ENCODE measurements at regions not wholly inside any gene's neighbourhood (a gene's known extent, or its start where the extent isn't known, plus 50 kb on each side); places are given as distances from the start of the nearest gene placed in this dataset.

- Histone ChIP-seq H3K27me3 (ENCODE audit: insufficient read depth, low read length) (no peaks in the 10 kb centered on the region), H3K79me2 (ENCODE audit: insufficient read depth, low read length) (no peaks in the 10 kb centered on the region), H3K4me1 (ENCODE audit: insufficient read depth, low read length, severe bottlenecking) (no peaks in the 10 kb centered on the region), H3K36me3 (ENCODE audit: insufficient read depth, low read length) (no peaks in the 10 kb centered on the region), H4K20me1 (ENCODE audit: insufficient read depth, low read length) (no peaks in the 10 kb centered on the region), H3K9ac (ENCODE audit: low read length) (no peak overlapping the region), H3K9me2 (ENCODE audit: low read depth, low read length) (no peaks in the 10 kb centered on the region), H3K4me2 (ENCODE audit: low read length) (no peak overlapping the region), H3K9me3 (ENCODE audit: low read length) (no peaks in the 10 kb centered on the region), H2AFZ (ENCODE audit: low read length) (no peak overlapping the region), H3K4me3 (ENCODE audit: low read depth, low read length, poor library complexity, severe bottlenecking) (no peak overlapping the region), H3F3A (ENCODE audit: insufficient read depth, low read length) (no peaks in the 10 kb centered on the region), H3K27ac (ENCODE audit: low read depth, low read length, poor library complexity, severe bottlenecking) (no peak overlapping the region)
- TF ChIP-seq EZH2 (IDR thresholded peaks at IDR 0.05; ENCODE audit: borderline replicate concordance, low read length) = no peak
- TF ChIP-seq CTCF (IDR thresholded peaks at IDR 0.05; ENCODE audit: low read length) = no peak
Observed at GRCh38 chr6:23350752-23351453, 775.1 kb upstream of the NRSN1 start.

- TF ChIP-seq EZH2 (IDR thresholded peaks at IDR 0.05; ENCODE audit: borderline replicate concordance, low read length) (no peak), CTCF (IDR thresholded peaks at IDR 0.05; ENCODE audit: low read length) (no peak)
- Histone ChIP-seq H3K9me3 (ENCODE audit: low read length) (no peaks in the 10 kb centered on the region), H3K4me2 (ENCODE audit: low read length) (no peak overlapping the region), H3K27ac (ENCODE audit: low read depth, low read length, poor library complexity, severe bottlenecking) (no peak overlapping the region), H3F3A (ENCODE audit: insufficient read depth, low read length) (no peaks in the 10 kb centered on the region), H2AFZ (ENCODE audit: low read length) (no peak overlapping the region), H3K4me1 (ENCODE audit: insufficient read depth, low read length, severe bottlenecking) (no peaks in the 10 kb centered on the region), H4K20me1 (ENCODE audit: insufficient read depth, low read length) (no peaks in the 10 kb centered on the region), H3K27me3 (ENCODE audit: insufficient read depth, low read length) (no peaks in the 10 kb centered on the region), H3K79me2 (ENCODE audit: insufficient read depth, low read length) (no peaks in the 10 kb centered on the region), H3K36me3 (ENCODE audit: insufficient read depth, low read length) (no peaks in the 10 kb centered on the region), H3K4me3 (ENCODE audit: low read depth, low read length, poor library complexity, severe bottlenecking) (no peak overlapping the region), H3K9ac (ENCODE audit: low read length) (no peak overlapping the region), H3K9me2 (ENCODE audit: low read depth, low read length) (no peaks in the 10 kb centered on the region)
Observed at GRCh38 chr6:23354004-23354403, 772.0 kb upstream of the NRSN1 start.

- Histone ChIP-seq H3K36me3 (ENCODE audit: insufficient read depth, low read length) (no peaks in the 10 kb centered on the region), H3K9me3 (ENCODE audit: low read length) (no peaks in the 10 kb centered on the region), H2AFZ (ENCODE audit: low read length) (no peak overlapping the region), H3K4me1 (ENCODE audit: insufficient read depth, low read length, severe bottlenecking) (no peaks in the 10 kb centered on the region), H3K9me2 (ENCODE audit: low read depth, low read length) (no peaks in the 10 kb centered on the region), H3K27me3 (ENCODE audit: insufficient read depth, low read length) (no peaks in the 10 kb centered on the region), H3K4me3 (ENCODE audit: low read depth, low read length, poor library complexity, severe bottlenecking) (no peak overlapping the region), H3F3A (ENCODE audit: insufficient read depth, low read length) (no peaks in the 10 kb centered on the region), H3K79me2 (ENCODE audit: insufficient read depth, low read length) (no peaks in the 10 kb centered on the region), H4K20me1 (ENCODE audit: insufficient read depth, low read length) (no peaks in the 10 kb centered on the region), H3K4me2 (ENCODE audit: low read length) (no peak overlapping the region), H3K27ac (ENCODE audit: low read depth, low read length, poor library complexity, severe bottlenecking) (no peak overlapping the region), H3K9ac (ENCODE audit: low read length) (no peak overlapping the region)
- TF ChIP-seq CTCF (IDR thresholded peaks at IDR 0.05; ENCODE audit: low read length) = no peak
- TF ChIP-seq EZH2 (IDR thresholded peaks at IDR 0.05; ENCODE audit: borderline replicate concordance, low read length) = no peak
Observed at GRCh38 chr6:23357185-23357766, 768.7 kb upstream of the NRSN1 start.

Data from OCI-LY1 (cell line).